ENCODE measurements at regions not wholly inside any gene's neighbourhood (a gene's known extent, or its start where the extent isn't known, plus 50 kb on each side); places are given as distances from the start of the nearest gene placed in this dataset.

DNA sequence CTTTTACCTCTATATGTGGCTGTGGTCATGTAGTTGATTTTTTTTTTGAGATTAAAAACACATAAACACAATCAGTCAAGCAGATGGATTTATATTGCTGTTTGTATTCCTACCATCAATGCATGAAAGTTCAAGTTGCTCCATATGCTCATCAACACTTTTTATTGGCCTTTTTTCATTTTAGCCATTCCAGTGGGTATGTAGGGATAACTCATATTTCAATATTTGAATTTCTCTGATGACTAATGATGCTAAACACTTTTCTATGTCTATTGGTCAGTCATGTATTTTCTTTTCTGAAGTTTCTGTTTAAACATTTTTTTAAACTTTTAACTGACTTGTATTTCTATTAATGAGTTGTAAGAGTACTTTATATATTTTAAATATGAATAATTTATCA is 445.4 kb upstream of the RGMB start:
- Histone ChIP-seq H3K9me3 (ENCODE audit: control insufficient read depth, insufficient read depth, low read depth, low read length) (no peaks in the 10 kb centered on the region), H3K4me3 (ENCODE audit: low read depth, low read length) (no peak overlapping the region), H3K4me1 (ENCODE audit: control insufficient read depth, insufficient read depth, low read length) (no peaks in the 10 kb centered on the region), H3K36me3 (ENCODE audit: control insufficient read depth in 2 of 2, insufficient read depth in 1 of 2, low read length in 2 of 2) (no peaks in the 10 kb centered on the region), H3K27ac (ENCODE audit: extremely low read depth, low read depth, low read length) (no peak overlapping the region)
- TF ChIP-seq, protein P1, sequence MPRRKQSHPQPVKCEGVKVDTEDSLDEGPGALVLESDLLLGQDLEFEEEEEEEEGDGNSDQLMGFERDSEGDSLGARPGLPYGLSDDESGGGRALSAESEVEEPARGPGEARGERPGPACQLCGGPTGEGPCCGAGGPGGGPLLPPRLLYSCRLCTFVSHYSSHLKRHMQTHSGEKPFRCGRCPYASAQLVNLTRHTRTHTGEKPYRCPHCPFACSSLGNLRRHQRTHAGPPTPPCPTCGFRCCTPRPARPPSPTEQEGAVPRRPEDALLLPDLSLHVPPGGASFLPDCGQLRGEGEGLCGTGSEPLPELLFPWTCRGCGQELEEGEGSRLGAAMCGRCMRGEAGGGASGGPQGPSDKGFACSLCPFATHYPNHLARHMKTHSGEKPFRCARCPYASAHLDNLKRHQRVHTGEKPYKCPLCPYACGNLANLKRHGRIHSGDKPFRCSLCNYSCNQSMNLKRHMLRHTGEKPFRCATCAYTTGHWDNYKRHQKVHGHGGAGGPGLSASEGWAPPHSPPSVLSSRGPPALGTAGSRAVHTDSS (tag by site-specific recombination; IDR thresholded peaks at IDR 0.05) = no peak
- TF ChIP-seq FEZF1 (tag by site-specific recombination; IDR thresholded peaks at IDR 0.05) = no peak
- no peak for TF ChIP-seq ZNF555 (tag by site-specific recombination; conservative IDR thresholded peaks at IDR 0.05)
- no peak for TF ChIP-seq ZFP69B (tag by site-specific recombination; IDR thresholded peaks at IDR 0.05)
- no peak for TF ChIP-seq ZNF473 (tag by site-specific recombination; IDR thresholded peaks at IDR 0.05)
- TF ChIP-seq ZBTB8A (tag by site-specific recombination; IDR thresholded peaks at IDR 0.05) = no peak
- CTCF ChIA-PET = no interaction called here
- POLR2A ChIA-PET = no interaction called here

- POLR2A ChIA-PET = no interaction called here
- H3K9me3 ChIP-seq (ENCODE audit: control insufficient read depth, insufficient read depth, low read depth, low read length) = no peaks in the 10 kb centered on the region
- H3K4me3 ChIP-seq (ENCODE audit: low read depth, low read length) = no peak overlapping the region
- no peaks in the 10 kb centered on the region for H3K4me1 ChIP-seq (ENCODE audit: control insufficient read depth, insufficient read depth, low read length)
- CTCF ChIA-PET = no interaction called here
- no peaks in the 10 kb centered on the region for H3K36me3 ChIP-seq (ENCODE audit: control insufficient read depth in 2 of 2, insufficient read depth in 1 of 2, low read length in 2 of 2)
- no peak overlapping the region for H3K27ac ChIP-seq (ENCODE audit: extremely low read depth, low read depth, low read length)
- no peak for TF ChIP-seq ZNF664 (tag by site-specific recombination; IDR thresholded peaks at IDR 0.05)
- TF ChIP-seq, protein P1 (tag by site-specific recombination; IDR thresholded peaks at IDR 0.05) = no peak
- TF ChIP-seq ZBTB10 (tag by site-specific recombination; IDR thresholded peaks at IDR 0.05) = no peak
- TF ChIP-seq ZNF214 (tag by site-specific recombination; IDR thresholded peaks at IDR 0.05; ENCODE audit: borderline replicate concordance) = no peak
- TF ChIP-seq RBAK (tag by site-specific recombination; IDR thresholded peaks at IDR 0.05) = no peak
- no peak for TF ChIP-seq ZNF521 (tag by site-specific recombination; IDR thresholded peaks at IDR 0.05)
- no peak for TF ChIP-seq ZNF624 (tag by site-specific recombination; IDR thresholded peaks at IDR 0.05)
- TF ChIP-seq ZNF138 (tag by site-specific recombination; IDR thresholded peaks at IDR 0.05; ENCODE audit: borderline replicate concordance) = no peak
- no peak for TF ChIP-seq ZIC2 (tag by site-specific recombination; IDR thresholded peaks at IDR 0.05)
- TF ChIP-seq PBX3 (CRISPR knock-in tag; IDR thresholded peaks at IDR 0.05) = no peak
- no peak for TF ChIP-seq ZNF221 (tag by site-specific recombination; IDR thresholded peaks at IDR 0.05; ENCODE audit: borderline replicate concordance)
- TF ChIP-seq, protein P2, sequence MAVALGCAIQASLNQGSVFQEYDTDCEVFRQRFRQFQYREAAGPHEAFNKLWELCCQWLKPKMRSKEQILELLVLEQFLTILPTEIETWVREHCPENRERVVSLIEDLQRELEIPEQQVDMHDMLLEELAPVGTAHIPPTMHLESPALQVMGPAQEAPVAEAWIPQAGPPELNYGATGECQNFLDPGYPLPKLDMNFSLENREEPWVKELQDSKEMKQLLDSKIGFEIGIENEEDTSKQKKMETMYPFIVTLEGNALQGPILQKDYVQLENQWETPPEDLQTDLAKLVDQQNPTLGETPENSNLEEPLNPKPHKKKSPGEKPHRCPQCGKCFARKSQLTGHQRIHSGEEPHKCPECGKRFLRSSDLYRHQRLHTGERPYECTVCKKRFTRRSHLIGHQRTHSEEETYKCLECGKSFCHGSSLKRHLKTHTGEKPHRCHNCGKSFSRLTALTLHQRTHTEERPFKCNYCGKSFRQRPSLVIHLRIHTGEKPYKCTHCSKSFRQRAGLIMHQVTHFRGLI (tag by site-specific recombination; IDR thresholded peaks at IDR 0.05) = no peak
- TF ChIP-seq, protein P3, sequence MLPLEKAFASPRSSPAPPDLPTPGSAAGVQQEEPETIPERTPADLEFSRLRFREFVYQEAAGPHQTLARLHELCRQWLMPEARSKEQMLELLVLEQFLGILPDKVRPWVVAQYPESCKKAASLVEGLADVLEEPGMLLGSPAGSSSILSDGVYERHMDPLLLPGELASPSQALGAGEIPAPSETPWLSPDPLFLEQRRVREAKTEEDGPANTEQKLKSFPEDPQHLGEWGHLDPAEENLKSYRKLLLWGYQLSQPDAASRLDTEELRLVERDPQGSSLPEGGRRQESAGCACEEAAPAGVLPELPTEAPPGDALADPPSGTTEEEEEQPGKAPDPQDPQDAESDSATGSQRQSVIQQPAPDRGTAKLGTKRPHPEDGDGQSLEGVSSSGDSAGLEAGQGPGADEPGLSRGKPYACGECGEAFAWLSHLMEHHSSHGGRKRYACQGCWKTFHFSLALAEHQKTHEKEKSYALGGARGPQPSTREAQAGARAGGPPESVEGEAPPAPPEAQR (tag by site-specific recombination; IDR thresholded peaks at IDR 0.05) = no peak
- TF ChIP-seq ZBTB48 (tag by site-specific recombination; IDR thresholded peaks at IDR 0.05) = no peak
- no peak for TF ChIP-seq ZNF645 (tag by site-specific recombination; IDR thresholded peaks at IDR 0.05)
- TF ChIP-seq, protein P4, sequence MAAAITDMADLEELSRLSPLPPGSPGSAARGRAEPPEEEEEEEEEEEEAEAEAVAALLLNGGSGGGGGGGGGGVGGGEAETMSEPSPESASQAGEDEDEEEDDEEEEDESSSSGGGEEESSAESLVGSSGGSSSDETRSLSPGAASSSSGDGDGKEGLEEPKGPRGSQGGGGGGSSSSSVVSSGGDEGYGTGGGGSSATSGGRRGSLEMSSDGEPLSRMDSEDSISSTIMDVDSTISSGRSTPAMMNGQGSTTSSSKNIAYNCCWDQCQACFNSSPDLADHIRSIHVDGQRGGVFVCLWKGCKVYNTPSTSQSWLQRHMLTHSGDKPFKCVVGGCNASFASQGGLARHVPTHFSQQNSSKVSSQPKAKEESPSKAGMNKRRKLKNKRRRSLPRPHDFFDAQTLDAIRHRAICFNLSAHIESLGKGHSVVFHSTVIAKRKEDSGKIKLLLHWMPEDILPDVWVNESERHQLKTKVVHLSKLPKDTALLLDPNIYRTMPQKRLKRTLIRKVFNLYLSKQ (tag by site-specific recombination; IDR thresholded peaks at IDR 0.05; ENCODE audit: borderline replicate concordance) = no peak
- no peak for TF ChIP-seq GFI1B (tag by site-specific recombination; IDR thresholded peaks at IDR 0.05)
- no peak for TF ChIP-seq ZBTB7A (tag by site-specific recombination; IDR thresholded peaks at IDR 0.05; ENCODE audit: low read depth)
Observed at GRCh38 chr5:98330871-98331270, 442.6 kb upstream of the RGMB start.
